ENCODE measurements at regions not wholly inside any gene's neighbourhood (a gene's known extent, or its start where the extent isn't known, plus 50 kb on each side); places are given as distances from the start of the nearest gene placed in this dataset.

GRCh38 chr9:134987906-134988700, 70.4 kb upstream of the FCN1 start:
- no peak for DNase-seq

- no peak for DNase-seq
These were observed 71.0 kb upstream of the FCN1 start for GRCh38 chr9:134988706-134989105.

- no peak for DNase-seq
These were observed 71.7 kb upstream of the FCN1 start for GRCh38 chr9:134989206-134990065.

GRCh38 chr9:134991808-134992754, 74.4 kb upstream of the FCN1 start:
- no peak for DNase-seq

- no peak for DNase-seq
These were observed 75.0 kb upstream of the FCN1 start for GRCh38 chr9:134992755-134993124.

GRCh38 chr9:134993416-134993815, 75.7 kb upstream of the FCN1 start:
- no peak for DNase-seq

GRCh38 chr9:134993996-134994720, 76.4 kb upstream of the FCN1 start:
- no peak for DNase-seq

- DNase-seq = no peak
These were observed 77.4 kb upstream of the FCN1 start for GRCh38 chr9:134994926-134995791.

GRCh38 chr9:134995792-134996120, 78.0 kb upstream of the FCN1 start:
- no peak for DNase-seq

GRCh38 chr9:134996591-134997530, 79.1 kb upstream of the FCN1 start:
- DNase-seq = no peak

- no peak for DNase-seq
These were observed 83.0 kb upstream of the FCN1 start for GRCh38 chr9:135000647-135001245.

- DNase-seq = no peak
These were observed 83.8 kb upstream of the FCN1 start for GRCh38 chr9:135001526-135001925.

- DNase-seq = no peak
These were observed 84.6 kb upstream of the FCN1 start for GRCh38 chr9:135002336-135002735.

GRCh38 chr9:135002802-135003201, 84.7 kb upstream of the OLFM1 start:
- no peak for DNase-seq

GRCh38 chr9:135004772-135005171, 82.7 kb upstream of the OLFM1 start:
- no peak for DNase-seq

GRCh38 chr9:135006911-135007570, 80.4 kb upstream of the OLFM1 start:
- no peak for DNase-seq

- no peak for DNase-seq
These were observed 79.9 kb upstream of the OLFM1 start for GRCh38 chr9:135007601-135008000.

- no peak for DNase-seq
These were observed 79.1 kb upstream of the OLFM1 start for GRCh38 chr9:135008416-135008815.

GRCh38 chr9:135009051-135009560, 78.4 kb upstream of the OLFM1 start:
- DNase-seq = no peak

Data from activated CD4-positive, alpha-beta T cell treated with anti-CD3 and anti-CD28 coated beads, Interleukin-2, amount 50 U/mL, for 48 hours (primary cell).